Hepatic stellate cell (primary cell): ENCODE measurements at regions not wholly inside any gene's neighbourhood (a gene's known extent, or its start where the extent isn't known, plus 50 kb on each side); places are given as distances from the start of the nearest gene placed in this dataset.

Experiments
- DNase-seq: peaks from one replicate; pipeline ENCODE4 v3.0.0; 2011; ENCODE audit warnings: low spot score

GRCh38 chr11:113526521-113526920 lies 51.3 kb upstream of the DRD2 start:
- no peak for DNase-seq
